Suprapubic skin (tissue), 4 donors: ENCODE measurements at regions not wholly inside any gene's neighbourhood (a gene's known extent, or its start where the extent isn't known, plus 50 kb on each side); places are given as distances from the start of the nearest gene placed in this dataset.

Experiments
- DNase-seq, 2 donors: peaks; one replicate each; pipeline ENCODE4 v3.0.0-alpha.2; 2019; ENCODE audit warnings: low spot score in 2 of 2
- H3K27ac ChIP-seq: fragments of 200-600 bp; sonication (generic); one replicate; pipeline ENCODE4 v1.5.1; 2019
- H3K27me3 ChIP-seq: fragments of 200-600 bp; sonication (generic); one replicate; pipeline ENCODE4 v1.5.1; 2019
- H3K36me3 ChIP-seq: fragments of 200-600 bp; sonication (generic); one replicate; pipeline ENCODE4 v1.5.1; 2019
- H3K4me1 ChIP-seq: fragments of 200-600 bp; sonication (generic); one replicate; pipeline ENCODE4 v1.5.1; 2019
- H3K4me3 ChIP-seq: fragments of 200-600 bp; sonication (generic); one replicate; pipeline ENCODE4 v1.5.1; 2019; ENCODE audit warnings: mild to moderate bottlenecking
- H3K9me3 ChIP-seq: fragments of 200-600 bp; sonication (generic); one replicate; pipeline ENCODE4 v1.5.1; 2019
- EP300 ChIP-seq: sonication (generic); formaldehyde crosslinking; IDR thresholded peaks from one replicate; pipeline ENCODE4 v1.6.1; 2017; ENCODE audit warnings: antibody characterized with exemption
- POLR2A ChIP-seq, 2 donors: fragments of 450-650 bp; IDR thresholded peaks; one replicate each; pipeline ENCODE4 v1.6.1; 2017; ENCODE audit warnings: antibody characterized with exemption in 2 of 2, mild to moderate bottlenecking in 2 of 2, moderate library complexity in 2 of 2
- POLR2AphosphoS5 ChIP-seq, 3 donors: sonication (generic); formaldehyde crosslinking; IDR thresholded peaks; one replicate each; pipeline ENCODE4 v1.6.1; 2017; ENCODE audit warnings: antibody characterized with exemption in 3 of 3
- WGBS: methylation state at CpG from one replicate; pipeline ENCODE4 v1.1.5; 2018; 5-methylcytosine and 5-hydroxymethylcytosine counted together
- TF ChIP-seq, protein P1 (sequence below), 2 donors: fragments of 200-600 bp in 1 of 2; fragments of 450-650 bp in 1 of 2; sonication (generic) in 1 of 2; IDR thresholded peaks; one replicate each; pipeline ENCODE4 v1.5.1; 2016 to 2019; ENCODE audit warnings: antibody characterized with exemption in 2 of 2, mild to moderate bottlenecking in 1 of 2, moderate library complexity in 1 of 2

DNA sequence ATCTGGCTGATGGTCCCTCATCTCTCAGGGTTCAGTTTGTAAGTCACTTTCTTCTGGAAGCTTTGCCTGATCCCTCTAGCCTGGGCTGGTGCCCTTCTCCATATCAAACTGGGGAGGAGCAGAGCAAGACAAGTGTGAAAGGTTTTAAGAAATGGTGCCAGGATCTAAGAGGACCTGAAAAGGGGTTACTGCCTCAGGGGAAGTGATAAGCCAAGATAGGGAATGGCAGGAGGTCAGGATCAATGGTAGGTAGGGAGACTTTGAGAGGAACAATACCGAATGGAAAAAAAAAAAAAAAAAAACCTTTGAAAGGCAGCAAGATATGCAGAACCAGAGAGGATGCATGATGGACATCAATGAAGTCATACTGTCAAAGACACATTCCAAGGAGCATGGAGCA lies 67.5 kb upstream of the TLR4 start:
- 79% methylated on average over 1 of the region's 1 CpG for WGBS
- H3K27me3 ChIP-seq, result peaks cover 6% of the 10 kb centered on the region
- DNase-seq, result no peak
- no peak for TF ChIP-seq EP300
- TF ChIP-seq POLR2A (IDR thresholded peaks at IDR 0.05), result no peak
- TF ChIP-seq, protein P1, sequence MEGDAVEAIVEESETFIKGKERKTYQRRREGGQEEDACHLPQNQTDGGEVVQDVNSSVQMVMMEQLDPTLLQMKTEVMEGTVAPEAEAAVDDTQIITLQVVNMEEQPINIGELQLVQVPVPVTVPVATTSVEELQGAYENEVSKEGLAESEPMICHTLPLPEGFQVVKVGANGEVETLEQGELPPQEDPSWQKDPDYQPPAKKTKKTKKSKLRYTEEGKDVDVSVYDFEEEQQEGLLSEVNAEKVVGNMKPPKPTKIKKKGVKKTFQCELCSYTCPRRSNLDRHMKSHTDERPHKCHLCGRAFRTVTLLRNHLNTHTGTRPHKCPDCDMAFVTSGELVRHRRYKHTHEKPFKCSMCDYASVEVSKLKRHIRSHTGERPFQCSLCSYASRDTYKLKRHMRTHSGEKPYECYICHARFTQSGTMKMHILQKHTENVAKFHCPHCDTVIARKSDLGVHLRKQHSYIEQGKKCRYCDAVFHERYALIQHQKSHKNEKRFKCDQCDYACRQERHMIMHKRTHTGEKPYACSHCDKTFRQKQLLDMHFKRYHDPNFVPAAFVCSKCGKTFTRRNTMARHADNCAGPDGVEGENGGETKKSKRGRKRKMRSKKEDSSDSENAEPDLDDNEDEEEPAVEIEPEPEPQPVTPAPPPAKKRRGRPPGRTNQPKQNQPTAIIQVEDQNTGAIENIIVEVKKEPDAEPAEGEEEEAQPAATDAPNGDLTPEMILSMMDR (IDR thresholded peaks at IDR 0.05), result no peak
- TF ChIP-seq POLR2AphosphoS5 (IDR thresholded peaks at IDR 0.05), result no peak
- no peak overlapping the region for H3K27ac ChIP-seq
- no peak overlapping the region for H3K4me3 ChIP-seq
- H3K36me3 ChIP-seq, result no peaks in the 10 kb centered on the region
- H3K9me3 ChIP-seq, result no peaks in the 10 kb centered on the region
- no peaks in the 10 kb centered on the region for H3K4me1 ChIP-seq

DNA sequence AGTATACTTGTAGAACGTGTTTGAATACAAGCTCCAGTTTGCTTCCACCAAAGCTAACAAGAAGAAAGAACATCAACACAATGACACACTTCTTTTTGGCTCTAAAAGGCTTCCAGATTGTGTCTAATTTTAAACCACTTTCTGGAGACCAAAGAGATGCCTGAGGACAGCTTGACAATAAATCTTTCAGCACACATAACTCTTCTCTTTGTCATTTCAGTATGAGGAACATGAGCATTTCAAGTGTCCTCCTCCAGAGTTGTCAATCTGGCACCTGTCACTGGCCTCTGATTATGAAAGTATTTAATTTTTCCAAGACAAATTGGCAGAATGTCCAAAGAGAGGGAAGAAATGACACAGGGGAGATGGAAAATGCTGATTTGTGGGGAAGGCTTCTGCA lies 79.0 kb upstream of the TLR4 start:
- no peaks in the 10 kb centered on the region for H3K36me3 ChIP-seq
- H3K4me1 ChIP-seq, result no peaks in the 10 kb centered on the region
- DNase-seq, result no peak
- H3K9me3 ChIP-seq, result peaks cover 3% of the 10 kb centered on the region
- H3K27me3 ChIP-seq, result no peaks in the 10 kb centered on the region
- 82% methylated on average over 1 of the region's 1 CpG for WGBS
- no peak overlapping the region for H3K4me3 ChIP-seq
- no peak for TF ChIP-seq EP300
- no peak for TF ChIP-seq POLR2A (IDR thresholded peaks at IDR 0.05)
- TF ChIP-seq, protein P1 (IDR thresholded peaks at IDR 0.05), result no peak
- no peak for TF ChIP-seq POLR2AphosphoS5 (IDR thresholded peaks at IDR 0.05)
- H3K27ac ChIP-seq, result no peak overlapping the region

DNA sequence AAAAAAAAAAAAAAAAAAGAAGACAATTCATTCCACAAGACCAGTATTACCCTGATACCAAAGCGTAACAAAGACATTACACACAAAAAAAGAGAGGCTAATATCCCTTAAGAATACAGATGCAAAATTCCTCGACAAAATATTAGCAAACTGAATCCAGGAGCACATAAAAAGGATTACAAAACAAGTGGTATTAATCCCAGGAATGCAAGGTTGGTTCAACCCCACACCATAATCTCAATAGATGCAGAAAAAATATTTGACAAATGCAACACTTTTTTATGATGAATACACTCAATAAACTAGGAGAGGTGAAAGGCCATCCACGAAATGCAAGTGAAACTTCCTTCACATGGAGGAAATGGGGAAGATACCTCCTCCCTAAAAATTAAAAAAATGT lies 80.1 kb upstream of the TLR4 start:
- Histone ChIP-seq H3K9me3 (peaks cover 3% of the 10 kb centered on the region), H3K4me1 (no peaks in the 10 kb centered on the region), H3K4me3 (no peak overlapping the region), H3K27ac (no peak overlapping the region), H3K27me3 (no peaks in the 10 kb centered on the region), H3K36me3 (no peaks in the 10 kb centered on the region)
- 71% methylated on average over 3 of the region's 3 CpGs for WGBS
- DNase-seq, result no peak
- TF ChIP-seq, protein P1 (IDR thresholded peaks at IDR 0.05), result no peak
- TF ChIP-seq POLR2AphosphoS5 (IDR thresholded peaks at IDR 0.05), result no peak
- TF ChIP-seq POLR2A (IDR thresholded peaks at IDR 0.05), result no peak
- TF ChIP-seq EP300, result no peak

DNA sequence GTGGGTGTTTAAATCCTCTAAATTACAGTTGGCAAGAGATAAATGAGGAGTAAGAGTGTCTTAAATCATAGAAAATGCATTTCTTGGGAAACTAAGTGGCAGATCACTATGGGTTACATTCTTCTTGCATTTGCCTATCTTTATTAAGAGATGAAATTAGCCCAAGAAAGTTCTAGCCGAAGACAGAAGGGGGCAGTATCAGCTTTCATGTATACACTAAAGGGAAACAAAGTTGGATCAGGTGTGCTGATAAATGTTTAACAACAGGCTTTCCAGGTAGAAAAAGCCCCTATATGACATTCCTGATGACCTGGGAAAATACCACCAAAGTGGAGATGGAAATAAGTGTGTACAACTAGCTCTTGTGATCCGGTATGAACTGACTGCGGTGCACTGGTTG lies 81.9 kb upstream of the TLR4 start:
- Histone ChIP-seq H3K27ac (no peak overlapping the region), H3K4me1 (no peaks in the 10 kb centered on the region), H3K36me3 (no peaks in the 10 kb centered on the region), H3K9me3 (peaks cover 3% of the 10 kb centered on the region), H3K27me3 (no peaks in the 10 kb centered on the region), H3K4me3 (no peak overlapping the region)
- TF ChIP-seq POLR2A (IDR thresholded peaks at IDR 0.05), result no peak
- TF ChIP-seq EP300, result no peak
- TF ChIP-seq, protein P1 (IDR thresholded peaks at IDR 0.05), result no peak
- no peak for TF ChIP-seq POLR2AphosphoS5 (IDR thresholded peaks at IDR 0.05)
- WGBS, result 90% methylated on average over 3 of the region's 3 CpGs
- no peak for DNase-seq

DNA sequence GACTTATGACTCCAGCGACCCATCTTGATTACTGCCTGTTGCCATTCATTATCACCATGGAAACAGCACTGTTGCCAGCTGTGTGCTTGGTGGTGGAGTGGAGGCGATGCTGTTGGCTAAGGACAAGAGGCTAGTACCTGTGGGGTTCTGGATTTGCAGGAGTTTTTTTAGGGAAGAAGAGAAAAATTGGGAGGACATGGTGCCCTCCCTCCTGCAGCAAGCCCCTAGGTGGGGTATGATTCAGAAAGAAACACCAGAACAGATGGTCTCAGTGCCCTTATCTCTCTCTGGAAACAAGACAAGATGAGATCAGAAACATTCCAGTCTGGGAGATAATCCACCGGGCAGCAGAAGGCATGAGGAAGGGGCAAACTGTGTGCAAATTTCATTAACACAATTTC lies 87.8 kb upstream of the TLR4 start:
- H3K36me3 ChIP-seq, result no peaks in the 10 kb centered on the region
- H3K9me3 ChIP-seq, result no peaks in the 10 kb centered on the region
- H3K4me1 ChIP-seq, result no peaks in the 10 kb centered on the region
- H3K4me3 ChIP-seq, result no peak overlapping the region
- DNase-seq, result no peak
- no peaks in the 10 kb centered on the region for H3K27me3 ChIP-seq
- TF ChIP-seq POLR2A (IDR thresholded peaks at IDR 0.05) (no peak), POLR2AphosphoS5 (IDR thresholded peaks at IDR 0.05) (no peak), EP300 (no peak)
- TF ChIP-seq, protein P1 (IDR thresholded peaks at IDR 0.05), result no peak
- whole genome bisulfite sequencing, result 36% methylated on average over 3 of the region's 3 CpGs
- no peak overlapping the region for H3K27ac ChIP-seq
